ENCODE measurements at regions not wholly inside any gene's neighbourhood (a gene's known extent, or its start where the extent isn't known, plus 50 kb on each side); places are given as distances from the start of the nearest gene placed in this dataset.

GRCh38 chr5:38662090-38662489, 105.6 kb upstream of the LIFR start:
- Mint-ChIP-seq H3K27ac (ENCODE audit: unreplicated experiment) (no peak overlapping the region), H3K9me3 (ENCODE audit: unreplicated experiment) (peaks cover 2% of the 10 kb centered on the region), H3K36me3 (ENCODE audit: low read depth, unreplicated experiment) (peaks cover 2% of the 10 kb centered on the region), H3K4me3 (ENCODE audit: unreplicated experiment) (no peak overlapping the region), H3K4me1 (ENCODE audit: low read depth, unreplicated experiment) (peaks cover 3% of the 10 kb centered on the region), H3K27me3 (ENCODE audit: low read depth, unreplicated experiment) (peaks cover 14% of the 10 kb centered on the region)
- DNase-seq (ENCODE audit: low read depth) = no peak
- Histone ChIP-seq H3K36me3 (ENCODE audit: insufficient read depth, low read length) (no peaks in the 10 kb centered on the region), H3K27me3 (ENCODE audit: insufficient read depth, low read length) (no peaks in the 10 kb centered on the region), H3K27ac (ENCODE audit: low read depth, low read length) (no peak overlapping the region), H3K4me1 (ENCODE audit: insufficient read depth, low read length) (no peaks in the 10 kb centered on the region), H2AFZ (ENCODE audit: low read depth, low read length) (no peak overlapping the region), H3K79me2 (ENCODE audit: insufficient read depth, low read length) (no peaks in the 10 kb centered on the region), H3K4me3 (ENCODE audit: insufficient read depth, low read depth, low read length) (no peak overlapping the region), H3K9me3 (ENCODE audit: insufficient read depth, low read depth, low read length) (no peaks in the 10 kb centered on the region), H4K20me1 (ENCODE audit: insufficient read depth, low read length) (no peaks in the 10 kb centered on the region), H3K9ac (ENCODE audit: low read length) (no peak overlapping the region), H3K4me2 (ENCODE audit: low read length) (no peak overlapping the region)
- TF ChIP-seq CTCF (IDR thresholded peaks at IDR 0.05; ENCODE audit: insufficient read depth, low read depth, low read length) = no peak
- TF ChIP-seq EZH2 (IDR thresholded peaks at IDR 0.05; ENCODE audit: insufficient read depth, low read length) = no peak
- FAIRE-seq = no peak

- H4K20me1 ChIP-seq (ENCODE audit: insufficient read depth, low read length) = no peaks in the 10 kb centered on the region
- H3K4me1 ChIP-seq (ENCODE audit: insufficient read depth, low read length) = no peaks in the 10 kb centered on the region
- no peaks in the 10 kb centered on the region for H3K27me3 ChIP-seq (ENCODE audit: insufficient read depth, low read length)
- no peak overlapping the region for H3K4me3 ChIP-seq (ENCODE audit: insufficient read depth, low read depth, low read length)
- Mint-ChIP-seq H3K4me3 (ENCODE audit: unreplicated experiment) (no peak overlapping the region), H3K9me3 (ENCODE audit: unreplicated experiment) (peaks cover 2% of the 10 kb centered on the region), H3K36me3 (ENCODE audit: low read depth, unreplicated experiment) (peaks cover 2% of the 10 kb centered on the region), H3K4me1 (ENCODE audit: low read depth, unreplicated experiment) (peaks cover 3% of the 10 kb centered on the region), H3K27me3 (ENCODE audit: low read depth, unreplicated experiment) (peaks cover 12% of the 10 kb centered on the region), H3K27ac (ENCODE audit: unreplicated experiment) (no peak overlapping the region)
- H2AFZ ChIP-seq (ENCODE audit: low read depth, low read length) = no peak overlapping the region
- no peaks in the 10 kb centered on the region for H3K79me2 ChIP-seq (ENCODE audit: insufficient read depth, low read length)
- H3K27ac ChIP-seq (ENCODE audit: low read depth, low read length) = no peak overlapping the region
- H3K9me3 ChIP-seq (ENCODE audit: insufficient read depth, low read depth, low read length) = no peaks in the 10 kb centered on the region
- FAIRE-seq = no peak
- no peak overlapping the region for H3K9ac ChIP-seq (ENCODE audit: low read length)
- no peaks in the 10 kb centered on the region for H3K36me3 ChIP-seq (ENCODE audit: insufficient read depth, low read length)
- TF ChIP-seq CTCF (IDR thresholded peaks at IDR 0.05; ENCODE audit: insufficient read depth, low read depth, low read length) = no peak
- no peak for TF ChIP-seq EZH2 (IDR thresholded peaks at IDR 0.05; ENCODE audit: insufficient read depth, low read length)
- no peak overlapping the region for H3K4me2 ChIP-seq (ENCODE audit: low read length)
- no peak for DNase-seq (ENCODE audit: low read depth)
These were observed 106.8 kb upstream of the LIFR start for GRCh38 chr5:38663249-38663648.

- no peak overlapping the region for H2AFZ ChIP-seq (ENCODE audit: low read depth, low read length)
- H3K4me3 Mint-ChIP-seq (ENCODE audit: unreplicated experiment) = no peak overlapping the region
- H4K20me1 ChIP-seq (ENCODE audit: insufficient read depth, low read length) = no peaks in the 10 kb centered on the region
- H3K27me3 ChIP-seq (ENCODE audit: insufficient read depth, low read length) = no peaks in the 10 kb centered on the region
- no peak overlapping the region for H3K27ac ChIP-seq (ENCODE audit: low read depth, low read length)
- no peak overlapping the region for H3K4me3 ChIP-seq (ENCODE audit: insufficient read depth, low read depth, low read length)
- peaks cover 12% of the 10 kb centered on the region for H3K27me3 Mint-ChIP-seq (ENCODE audit: low read depth, unreplicated experiment)
- peaks cover 6% of the 10 kb centered on the region for H3K4me1 Mint-ChIP-seq (ENCODE audit: low read depth, unreplicated experiment)
- H3K36me3 Mint-ChIP-seq (ENCODE audit: low read depth, unreplicated experiment) = peaks cover 2% of the 10 kb centered on the region
- peaks cover 2% of the 10 kb centered on the region for H3K9me3 Mint-ChIP-seq (ENCODE audit: unreplicated experiment)
- H3K36me3 ChIP-seq (ENCODE audit: insufficient read depth, low read length) = no peaks in the 10 kb centered on the region
- H3K4me1 ChIP-seq (ENCODE audit: insufficient read depth, low read length) = peaks cover 2% of the 10 kb centered on the region
- peak; percentile 32 for DNase-seq (ENCODE audit: low read depth)
- no peak for FAIRE-seq
- no peaks in the 10 kb centered on the region for H3K9me3 ChIP-seq (ENCODE audit: insufficient read depth, low read depth, low read length)
- H3K79me2 ChIP-seq (ENCODE audit: insufficient read depth, low read length) = no peaks in the 10 kb centered on the region
- no peak overlapping the region for H3K9ac ChIP-seq (ENCODE audit: low read length)
- no peak overlapping the region for H3K4me2 ChIP-seq (ENCODE audit: low read length)
- H3K27ac Mint-ChIP-seq (ENCODE audit: unreplicated experiment) = no peak overlapping the region
- TF ChIP-seq CTCF (IDR thresholded peaks at IDR 0.05; ENCODE audit: insufficient read depth, low read depth, low read length) = peak; percentile 69
- TF ChIP-seq EZH2 (IDR thresholded peaks at IDR 0.05; ENCODE audit: insufficient read depth, low read length) = no peak
These were observed 110.4 kb upstream of the LIFR start for GRCh38 chr5:38666668-38667498.

Measured in astrocyte (in vitro differentiated cells and primary cell).